Hematopoietic multipotent progenitor cell treated with erythropoietin and hydrocortisone succinate and interleukin-3 and kit ligand, for 15 days (in vitro differentiated cells): ENCODE measurements at regions not wholly inside any gene's neighbourhood (a gene's known extent, or its start where the extent isn't known, plus 50 kb on each side); places are given as distances from the start of the nearest gene placed in this dataset.

Experiments
- DNase-seq: peaks from one replicate; pipeline ENCODE4 v3.0.0-alpha.2; 2015; ENCODE audit warnings: low spot score

- DNase-seq = no peak
These were observed 50.8 kb upstream of the CACNA2D3 start for GRCh38 chr3:54071601-54072000.

GRCh38 chr3:54069961-54070360, 52.4 kb upstream of the CACNA2D3 start:
- DNase-seq = no peak

GRCh38 chr3:54067055-54067698, 55.2 kb upstream of the CACNA2D3 start:
- DNase-seq = no peak

GRCh38 chr3:54066253-54066652, 56.1 kb upstream of the CACNA2D3 start:
- DNase-seq = no peak

GRCh38 chr3:54065586-54065985, 56.8 kb upstream of the CACNA2D3 start:
- DNase-seq = no peak

GRCh38 chr3:54065140-54065539, 57.2 kb upstream of the CACNA2D3 start:
- no peak for DNase-seq

- no peak for DNase-seq
These were observed 57.9 kb upstream of the CACNA2D3 start for GRCh38 chr3:54064486-54064885.

- no peak for DNase-seq
These were observed 59.8 kb upstream of the CACNA2D3 start for GRCh38 chr3:54062546-54062945.

- DNase-seq = no peak
These were observed 65.8 kb upstream of the CACNA2D3 start for GRCh38 chr3:54056521-54056920.

GRCh38 chr3:54053882-54054281, 68.5 kb upstream of the CACNA2D3 start:
- DNase-seq = no peak

- no peak for DNase-seq
These were observed 69.1 kb upstream of the CACNA2D3 start for GRCh38 chr3:54053211-54053610.

- DNase-seq = no peak
These were observed 74.8 kb upstream of the CACNA2D3 start for GRCh38 chr3:54047568-54047967.

GRCh38 chr3:54046641-54047214, 75.6 kb upstream of the CACNA2D3 start:
- no peak for DNase-seq

GRCh38 chr3:54045061-54045815, 77.1 kb upstream of the CACNA2D3 start:
- no peak for DNase-seq

GRCh38 chr3:54042259-54042823, 80.0 kb upstream of the CACNA2D3 start:
- no peak for DNase-seq

GRCh38 chr3:54040476-54040875, 81.9 kb upstream of the CACNA2D3 start:
- DNase-seq = no peak

- no peak for DNase-seq
These were observed 84.0 kb upstream of the CACNA2D3 start for GRCh38 chr3:54038391-54038790.

GRCh38 chr3:54036543-54036942, 85.8 kb upstream of the CACNA2D3 start:
- no peak for DNase-seq

- DNase-seq = no peak
These were observed 87.4 kb upstream of the CACNA2D3 start for GRCh38 chr3:54034971-54035370.

GRCh38 chr3:54033761-54034160, 88.6 kb upstream of the CACNA2D3 start:
- no peak for DNase-seq

GRCh38 chr3:54032598-54032997, 89.8 kb upstream of the CACNA2D3 start:
- no peak for DNase-seq

- DNase-seq = no peak
These were observed 94.0 kb upstream of the CACNA2D3 start for GRCh38 chr3:54028372-54028771.

- no peak for DNase-seq
These were observed 95.8 kb upstream of the CACNA2D3 start for GRCh38 chr3:54026543-54026942.
